ENCODE measurements at regions not wholly inside any gene's neighbourhood (a gene's known extent, or its start where the extent isn't known, plus 50 kb on each side); places are given as distances from the start of the nearest gene placed in this dataset.

DNA sequence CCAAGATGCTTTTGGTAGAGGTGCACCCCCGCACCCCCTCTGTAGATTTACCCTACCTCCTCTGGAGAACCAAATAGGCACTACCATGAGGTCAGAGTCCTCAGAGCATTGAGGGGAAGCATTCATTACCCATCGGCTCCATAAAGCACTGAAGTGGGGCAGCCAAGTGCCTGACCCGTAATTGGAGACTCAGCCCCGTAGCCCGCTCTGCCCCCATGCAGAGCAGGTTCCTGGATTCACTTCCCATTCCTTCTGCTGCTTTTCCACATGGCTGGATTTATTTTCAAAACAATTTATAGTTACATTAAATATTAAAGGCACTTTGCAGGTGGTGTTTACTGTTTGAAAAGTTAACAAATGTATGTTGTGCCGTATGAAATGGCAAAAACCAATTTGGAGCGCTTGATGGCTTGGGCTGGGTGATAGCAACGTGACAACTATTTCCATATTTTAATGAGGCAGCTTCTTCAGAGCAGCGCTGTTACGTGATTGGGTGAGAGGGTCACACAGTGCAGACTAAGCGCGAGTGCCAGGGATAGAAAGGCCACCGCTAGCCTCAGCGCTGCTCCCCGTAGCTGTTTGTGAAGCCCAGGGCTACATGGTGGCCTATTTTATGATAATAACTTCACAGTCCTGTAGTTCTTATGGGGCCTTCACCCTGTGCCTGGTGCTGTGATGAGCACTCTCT is 373.8 kb upstream of the PROK2 start:
- TF ChIP-seq POLR2A (IDR thresholded peaks at IDR 0.05) (no peak), POLR2AphosphoS5 (IDR thresholded peaks at IDR 0.05) (no peak)
- TF ChIP-seq, protein P1, sequence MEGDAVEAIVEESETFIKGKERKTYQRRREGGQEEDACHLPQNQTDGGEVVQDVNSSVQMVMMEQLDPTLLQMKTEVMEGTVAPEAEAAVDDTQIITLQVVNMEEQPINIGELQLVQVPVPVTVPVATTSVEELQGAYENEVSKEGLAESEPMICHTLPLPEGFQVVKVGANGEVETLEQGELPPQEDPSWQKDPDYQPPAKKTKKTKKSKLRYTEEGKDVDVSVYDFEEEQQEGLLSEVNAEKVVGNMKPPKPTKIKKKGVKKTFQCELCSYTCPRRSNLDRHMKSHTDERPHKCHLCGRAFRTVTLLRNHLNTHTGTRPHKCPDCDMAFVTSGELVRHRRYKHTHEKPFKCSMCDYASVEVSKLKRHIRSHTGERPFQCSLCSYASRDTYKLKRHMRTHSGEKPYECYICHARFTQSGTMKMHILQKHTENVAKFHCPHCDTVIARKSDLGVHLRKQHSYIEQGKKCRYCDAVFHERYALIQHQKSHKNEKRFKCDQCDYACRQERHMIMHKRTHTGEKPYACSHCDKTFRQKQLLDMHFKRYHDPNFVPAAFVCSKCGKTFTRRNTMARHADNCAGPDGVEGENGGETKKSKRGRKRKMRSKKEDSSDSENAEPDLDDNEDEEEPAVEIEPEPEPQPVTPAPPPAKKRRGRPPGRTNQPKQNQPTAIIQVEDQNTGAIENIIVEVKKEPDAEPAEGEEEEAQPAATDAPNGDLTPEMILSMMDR (IDR thresholded peaks at IDR 0.05): no peak

Data from transverse colon (tissue), 4 donors.